ENCODE measurements at regions not wholly inside any gene's neighbourhood (a gene's known extent, or its start where the extent isn't known, plus 50 kb on each side); places are given as distances from the start of the nearest gene placed in this dataset.
"Not testable (repeated sequence)": the region's sequence is repeated elsewhere in the genome, so short reads cannot be mapped to it uniquely, and the experiment has no call there.

- not testable (repeated sequence) for DNase-seq (ENCODE audit: low spot score)
These were observed 75.6 kb downstream of the MRPL39 start for GRCh38 chr21:25531538-25532250.

GRCh38 chr21:25528515-25528914, 78.8 kb downstream of the MRPL39 start:
- no peak for DNase-seq (ENCODE audit: low spot score)

- DNase-seq (ENCODE audit: low spot score) = no peak
These were observed 88.8 kb downstream of the MRPL39 start for GRCh38 chr21:25518491-25518911.

GRCh38 chr21:25515484-25516405, 91.5 kb downstream of the MRPL39 start:
- no peak for DNase-seq (ENCODE audit: low spot score)

- no peak for DNase-seq (ENCODE audit: low spot score)
These were observed 93.5 kb downstream of the MRPL39 start for GRCh38 chr21:25513810-25514209.

GRCh38 chr21:25512095-25513081, 94.9 kb downstream of the MRPL39 start:
- no peak for DNase-seq (ENCODE audit: low spot score)

GRCh38 chr21:25509862-25510261, 97.4 kb downstream of the MRPL39 start:
- DNase-seq (ENCODE audit: low spot score) = no peak

- no peak for DNase-seq (ENCODE audit: low spot score)
These were observed 98.9 kb downstream of the MRPL39 start for GRCh38 chr21:25508364-25508763.

- DNase-seq (ENCODE audit: low spot score) = peak; percentile 2
These were observed 99.8 kb downstream of the MRPL39 start for GRCh38 chr21:25507522-25507921.

GRCh38 chr21:25506887-25507286, 100.4 kb downstream of the MRPL39 start:
- no peak for DNase-seq (ENCODE audit: low spot score)

- DNase-seq (ENCODE audit: low spot score) = no peak
These were observed 101.0 kb downstream of the MRPL39 start for GRCh38 chr21:25506261-25506660.

- no peak for DNase-seq (ENCODE audit: low spot score)
These were observed 103.3 kb downstream of the MRPL39 start for GRCh38 chr21:25503981-25504380.

- no peak for DNase-seq (ENCODE audit: low spot score)
These were observed 105.2 kb downstream of the MRPL39 start for GRCh38 chr21:25501996-25502665.

- DNase-seq (ENCODE audit: low spot score) = no peak
These were observed 105.8 kb downstream of the MRPL39 start for GRCh38 chr21:25501462-25501861.

- no peak for DNase-seq (ENCODE audit: low spot score)
These were observed 106.7 kb downstream of the MRPL39 start for GRCh38 chr21:25500598-25500997.

GRCh38 chr21:25496825-25497482, 110.3 kb downstream of the MRPL39 start:
- DNase-seq (ENCODE audit: low spot score) = no peak

GRCh38 chr21:25494804-25495203, 112.5 kb downstream of the MRPL39 start:
- no peak for DNase-seq (ENCODE audit: low spot score)

- no peak for DNase-seq (ENCODE audit: low spot score)
These were observed 113.6 kb downstream of the MRPL39 start for GRCh38 chr21:25493722-25494121.

GRCh38 chr21:25491267-25491666, 116.0 kb downstream of the MRPL39 start:
- no peak for DNase-seq (ENCODE audit: low spot score)

GRCh38 chr21:25490742-25491141, 116.5 kb downstream of the MRPL39 start:
- no peak for DNase-seq (ENCODE audit: low spot score)

GRCh38 chr21:25489673-25490072, 117.6 kb downstream of the MRPL39 start:
- no peak for DNase-seq (ENCODE audit: low spot score)

Data from HuH-7 (cell line).